Activated CD8-positive, alpha-beta memory T cell treated with anti-CD3 and anti-CD28 coated beads for 48 hours (primary cell): ENCODE measurements at regions not wholly inside any gene's neighbourhood (a gene's known extent, or its start where the extent isn't known, plus 50 kb on each side); places are given as distances from the start of the nearest gene placed in this dataset.

ENCODE experiments used
- DNase-seq, 3 experiments: peaks; one replicate each; pipeline ENCODE4 v3.0.0-alpha.2; 2020; ENCODE audit warnings: low read depth in 2 of 3, low spot score in 2 of 3

DNA sequence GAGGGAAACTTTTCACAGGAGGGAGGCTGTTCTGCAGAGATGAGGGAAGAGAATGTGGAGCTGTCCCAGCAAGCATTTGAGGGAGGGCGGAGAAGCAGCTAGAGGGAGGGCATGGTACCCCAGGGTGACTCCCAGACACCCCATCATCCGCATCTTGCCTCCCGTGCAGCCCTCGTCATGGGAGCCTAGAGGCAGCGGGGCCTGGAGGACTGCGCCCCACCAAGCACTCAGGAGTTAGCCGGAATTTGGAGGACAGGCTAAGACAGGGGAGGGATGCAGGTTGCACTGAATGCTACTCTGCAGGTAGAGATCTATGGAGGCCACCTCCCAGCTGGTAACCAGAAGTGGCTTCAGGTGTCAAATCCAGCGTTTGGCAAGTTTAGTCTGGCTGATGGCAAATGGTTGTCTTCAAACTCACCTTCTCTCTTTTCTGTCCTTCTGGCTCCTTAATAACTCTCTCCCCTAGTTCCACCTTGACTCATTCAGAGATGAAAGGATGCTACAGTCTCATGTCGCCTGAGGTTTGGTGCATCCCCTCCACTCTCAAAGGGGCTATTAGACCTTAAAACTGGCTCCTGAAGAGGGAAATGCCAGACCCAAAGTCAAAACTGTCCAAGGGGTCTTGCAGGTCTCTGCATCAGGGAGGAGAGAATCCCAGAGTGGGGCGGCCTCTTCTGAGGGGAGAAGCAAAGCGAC, 155.9 kb upstream of the TLE3 start:
- no peak for DNase-seq

DNA sequence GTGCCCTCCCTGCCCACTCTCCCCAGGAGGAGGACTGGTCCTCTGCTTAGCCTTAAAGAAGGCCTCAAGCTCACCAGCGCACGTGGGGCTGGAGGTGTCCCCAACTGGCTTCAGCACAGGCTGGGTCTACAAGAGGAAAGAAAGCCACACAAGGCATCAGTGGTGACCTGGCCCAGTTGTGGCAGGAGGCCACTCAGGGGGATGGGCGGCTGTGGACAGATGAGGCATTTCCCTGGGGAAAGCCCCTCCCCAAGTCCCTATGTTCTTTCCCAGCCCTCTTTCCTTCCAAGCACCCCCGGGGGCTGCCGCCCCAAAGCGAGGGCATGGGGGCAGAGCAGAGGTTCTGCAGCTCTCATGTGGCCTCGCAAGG, 155.2 kb upstream of the TLE3 start:
- no peak for DNase-seq

DNA sequence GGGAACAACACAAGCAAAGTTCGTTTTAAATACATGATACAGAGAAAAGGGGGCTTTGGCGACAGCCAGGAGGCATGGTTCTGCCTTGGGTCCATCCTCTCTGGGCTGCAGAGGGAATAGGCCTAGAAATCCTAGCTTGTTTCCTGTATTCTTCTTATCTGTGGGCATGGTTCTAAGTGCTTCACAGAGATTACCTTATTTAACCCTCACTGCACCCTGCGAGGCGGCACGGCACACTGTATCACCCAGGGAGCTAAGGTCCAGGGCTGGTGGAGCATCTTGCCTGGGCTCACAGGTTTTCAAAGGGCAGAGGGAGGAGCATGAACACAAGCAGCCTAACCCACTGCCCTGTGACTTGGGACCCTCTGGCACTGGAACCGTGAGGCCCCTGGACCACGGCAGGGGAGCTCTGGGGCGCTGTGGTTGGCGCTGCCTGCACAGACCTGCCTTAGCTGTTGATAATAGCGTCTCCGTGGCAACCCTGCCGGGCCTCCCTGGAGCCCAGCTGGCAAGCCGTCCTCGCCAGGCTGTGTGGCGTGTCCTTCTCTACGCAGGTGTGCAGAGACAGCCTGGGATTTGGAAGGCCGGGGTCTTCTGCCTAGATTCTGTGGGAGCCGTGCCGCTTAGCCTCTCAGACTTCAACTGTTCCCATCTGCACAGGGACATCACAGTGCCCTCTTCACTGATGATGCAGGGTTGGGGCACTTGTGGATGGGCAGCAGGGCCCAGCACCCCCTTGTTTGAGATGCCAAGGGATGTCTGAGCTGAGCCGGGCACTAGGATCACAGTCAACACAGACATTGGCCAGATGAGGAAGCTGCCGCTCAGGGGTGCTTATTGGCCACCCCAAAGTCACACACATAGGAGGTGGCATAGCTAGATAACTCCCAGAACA, 154.6 kb upstream of the TLE3 start:
- DNase-seq: no peak

DNA sequence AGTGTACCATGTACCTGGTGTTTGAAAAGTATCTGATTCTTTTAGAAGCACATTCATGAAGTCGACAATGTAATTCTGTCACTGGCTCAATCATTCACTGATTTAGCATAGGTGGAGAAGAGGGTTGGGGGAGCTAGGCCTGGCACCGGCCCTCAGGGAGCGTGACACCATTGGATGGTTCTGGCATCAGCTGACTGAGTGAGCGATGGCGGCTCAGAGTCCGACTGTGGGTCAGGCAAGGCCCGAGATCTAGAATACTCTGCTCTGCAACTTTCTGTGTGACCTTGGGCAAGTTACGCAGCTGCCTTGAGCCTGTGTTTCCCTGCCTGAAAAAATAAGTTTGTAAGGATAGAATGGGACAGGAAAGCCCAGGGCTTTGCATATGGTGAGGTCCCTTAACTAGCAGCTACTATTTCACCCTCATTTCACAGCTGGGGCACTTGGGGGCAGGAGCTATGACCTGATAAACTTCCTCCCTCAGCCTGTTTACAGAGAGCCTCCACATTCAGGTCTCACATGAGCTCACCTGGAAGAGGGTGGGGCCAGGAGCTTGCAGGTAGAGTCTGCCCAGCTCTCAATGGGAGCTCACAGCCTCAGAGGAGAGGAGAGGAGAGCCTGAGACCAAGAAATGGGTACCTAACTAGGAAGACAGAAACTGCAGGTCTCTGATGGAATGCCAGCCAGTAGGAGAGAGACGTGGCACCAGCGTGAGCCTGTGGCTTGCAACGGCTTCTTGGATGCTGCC, 153.7 kb upstream of the TLE3 start:
- DNase-seq: no peak

DNA sequence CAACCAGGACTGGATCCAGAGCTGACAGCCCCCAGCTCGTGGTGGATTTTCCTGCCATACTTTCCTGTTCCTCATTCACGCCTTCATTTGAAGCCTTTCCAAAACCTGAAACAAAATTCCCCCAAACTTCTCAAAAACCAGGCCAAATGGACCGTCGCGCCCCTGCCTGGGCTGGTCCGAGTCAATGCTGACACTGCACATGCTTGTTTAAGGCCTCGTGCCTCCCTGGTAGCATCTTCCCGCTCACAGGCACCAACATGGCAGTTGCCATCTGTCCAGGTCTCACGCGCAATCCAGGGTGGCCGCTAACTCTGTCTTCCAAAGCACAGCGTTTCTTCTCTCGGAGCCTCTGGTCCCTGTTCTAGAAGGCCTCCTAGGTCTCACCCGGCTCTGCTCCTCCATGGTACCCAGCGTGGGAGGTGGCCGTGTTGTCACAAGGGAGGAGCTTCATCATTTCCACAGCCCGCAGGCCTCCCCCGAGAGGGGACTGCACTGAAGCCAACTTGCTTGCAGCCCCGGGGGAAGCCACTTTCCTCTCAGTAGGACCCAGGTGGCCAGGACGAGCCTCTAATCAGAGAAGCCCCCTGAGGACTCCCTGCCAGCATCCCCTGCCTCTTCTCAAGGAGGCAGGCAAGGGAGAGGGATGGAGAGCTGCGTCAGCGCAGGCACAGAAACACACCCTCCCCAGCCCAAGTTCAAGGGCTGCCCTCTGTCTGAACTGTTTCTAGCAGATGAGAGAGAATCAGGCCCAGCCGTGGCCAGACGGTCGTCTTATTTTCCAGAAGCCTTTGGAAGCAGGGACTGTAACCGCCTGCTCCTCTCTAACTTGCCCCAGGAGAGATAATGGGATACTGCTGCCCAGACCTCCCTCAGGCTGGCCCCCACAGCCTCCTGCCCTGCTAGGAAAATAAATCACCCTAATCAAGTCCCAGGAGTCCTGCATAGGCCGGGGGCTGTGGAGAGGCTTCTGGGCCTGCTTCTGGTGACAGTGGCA, 152.8 kb upstream of the TLE3 start:
- no peak for DNase-seq

DNA sequence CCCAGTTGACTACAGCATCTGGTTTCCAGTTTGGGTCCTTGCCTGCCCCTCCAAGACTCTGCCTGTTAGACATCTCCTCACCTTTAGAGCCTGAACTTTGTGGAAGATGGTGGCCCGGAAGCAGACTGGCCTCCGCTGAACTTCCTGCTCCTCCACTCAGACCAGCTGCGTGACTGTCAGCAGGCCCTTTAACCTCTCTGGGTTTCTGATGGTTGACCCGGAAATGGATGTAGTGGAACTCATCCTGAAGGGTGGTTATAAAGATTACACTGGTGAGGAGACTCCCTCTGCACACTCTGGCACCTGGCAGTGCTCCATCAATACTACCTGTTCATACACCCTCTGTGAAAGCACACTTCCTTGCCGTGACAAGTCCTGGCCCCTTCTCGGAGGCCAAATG, 151.9 kb upstream of the TLE3 start:
- DNase-seq: no peak

DNA sequence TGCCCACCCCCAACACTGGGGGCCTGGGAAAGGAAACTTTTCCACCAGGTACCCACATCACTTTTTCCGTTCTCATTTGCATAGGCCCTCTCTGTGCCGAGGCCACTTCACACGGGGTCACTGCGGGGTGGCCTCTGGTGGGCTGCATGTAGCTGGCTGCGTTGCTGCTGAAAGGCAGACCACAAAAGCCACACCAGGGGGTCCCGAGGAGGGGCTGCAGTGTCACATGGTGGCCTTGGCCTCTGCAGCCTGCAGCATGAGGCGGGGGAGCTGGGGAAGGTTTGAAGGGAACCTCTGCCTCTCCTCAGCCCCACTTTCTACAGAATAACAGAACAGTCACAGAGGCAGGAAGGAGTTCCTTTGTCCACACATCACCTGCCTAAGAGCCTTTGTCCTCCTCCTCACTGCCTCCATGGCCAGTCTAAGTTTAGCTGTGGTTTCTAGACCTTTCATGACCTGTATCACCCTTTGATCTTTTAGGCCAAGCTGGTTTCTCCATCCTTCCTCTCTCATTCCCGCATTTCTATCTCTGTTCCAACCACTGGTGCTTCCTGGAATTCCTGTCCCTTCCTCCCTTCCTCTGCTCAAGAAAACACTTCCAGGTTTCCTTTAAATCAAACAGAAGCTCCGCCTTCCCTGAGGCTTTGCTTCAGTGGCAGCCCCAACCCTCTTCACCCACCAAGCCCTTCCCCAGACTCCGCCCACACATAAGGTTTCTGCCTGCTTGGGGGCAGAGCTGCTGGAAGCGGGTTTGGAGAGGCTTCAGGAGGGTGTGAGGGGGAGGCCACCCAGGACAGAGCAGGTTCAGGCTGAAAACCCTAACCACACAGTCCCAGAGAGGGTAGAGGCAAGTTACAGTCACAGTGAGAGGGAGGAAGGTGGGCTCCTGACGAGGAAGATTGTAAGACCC, 150.7 kb upstream of the TLE3 start:
- no peak for DNase-seq

DNA sequence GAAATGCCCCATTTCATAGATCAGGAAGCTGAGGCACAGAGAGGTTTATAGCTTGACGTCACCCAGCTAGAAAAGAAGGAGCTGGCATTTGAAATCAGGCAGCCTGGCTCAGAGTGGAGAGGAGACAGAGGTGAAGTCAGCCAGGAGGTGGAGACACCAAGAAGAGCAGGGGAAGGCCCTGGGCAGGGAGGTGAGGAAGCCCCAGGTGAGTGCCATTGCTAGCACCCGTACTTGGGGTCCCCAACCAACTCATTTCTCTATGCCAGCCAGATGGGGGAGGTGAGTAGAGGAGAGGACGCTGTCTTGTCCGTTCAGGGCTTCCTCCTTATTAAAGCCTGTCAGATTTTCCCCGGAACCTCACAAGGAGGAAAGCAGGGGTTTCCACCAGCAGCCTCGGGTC, 149.6 kb upstream of the TLE3 start:
- no peak for DNase-seq

DNA sequence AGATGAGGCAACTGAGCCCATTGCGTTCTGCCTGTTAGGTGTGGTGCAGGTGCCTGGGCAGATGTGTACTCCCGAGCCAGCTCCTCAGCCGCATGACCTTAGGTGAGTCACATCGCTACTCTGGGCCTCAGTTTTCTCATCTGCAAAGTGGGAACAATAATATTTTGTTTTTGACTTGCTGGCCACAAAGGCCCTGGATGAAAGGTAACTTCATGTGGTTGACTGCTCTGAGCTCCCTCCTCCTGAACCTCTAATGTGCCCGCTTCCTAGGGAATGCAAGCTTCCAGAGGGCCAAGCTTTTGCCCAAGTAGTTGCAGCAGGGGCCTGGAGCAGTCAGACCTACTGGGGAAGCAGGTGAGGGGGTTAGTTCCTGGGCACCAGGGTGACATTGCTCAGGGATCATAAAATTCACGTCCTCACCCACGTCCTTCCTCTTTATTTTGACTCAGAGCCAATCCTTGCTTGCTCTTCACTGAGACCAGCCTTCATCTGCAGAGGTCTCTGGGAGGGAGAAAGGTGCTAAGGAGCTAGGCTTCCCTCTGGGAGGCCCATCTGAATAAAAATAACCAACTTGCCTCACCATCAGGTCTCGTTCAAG, 149.0 kb upstream of the TLE3 start:
- DNase-seq: no peak

DNA sequence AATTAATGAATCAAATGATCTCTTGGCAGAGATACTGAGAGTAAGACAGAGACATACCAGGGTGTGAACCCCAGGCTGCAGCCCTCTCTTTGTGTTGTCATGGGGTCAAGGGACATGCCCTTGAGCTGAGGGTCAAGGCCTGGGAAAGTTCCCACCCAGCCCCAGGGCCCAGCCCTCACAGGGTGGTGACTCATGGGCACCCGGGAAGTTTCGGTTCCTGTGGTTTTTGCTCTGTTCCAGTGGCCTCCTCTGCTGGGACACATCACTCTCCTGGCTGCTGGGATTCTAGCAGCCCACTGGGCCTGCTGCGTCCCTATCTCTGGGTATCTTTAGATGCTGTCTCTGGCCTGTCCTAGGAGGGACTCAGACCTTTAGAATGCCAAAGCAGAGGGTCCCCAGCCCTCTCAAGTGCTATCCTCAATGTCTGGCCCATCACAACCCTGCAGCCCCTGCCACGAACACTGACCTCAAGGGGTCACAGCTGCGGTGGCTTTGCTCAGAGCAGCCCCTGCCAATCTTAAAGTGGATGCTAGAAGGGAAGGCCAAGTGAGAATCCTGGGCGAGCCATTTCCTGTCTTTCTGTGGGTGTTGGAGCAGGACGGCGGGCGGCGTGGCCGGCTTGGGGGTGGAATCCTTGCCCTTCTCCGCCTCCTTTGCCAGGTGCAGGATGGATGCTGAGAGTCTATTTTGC, 148.4 kb upstream of the TLE3 start:
- DNase-seq: no peak

DNA sequence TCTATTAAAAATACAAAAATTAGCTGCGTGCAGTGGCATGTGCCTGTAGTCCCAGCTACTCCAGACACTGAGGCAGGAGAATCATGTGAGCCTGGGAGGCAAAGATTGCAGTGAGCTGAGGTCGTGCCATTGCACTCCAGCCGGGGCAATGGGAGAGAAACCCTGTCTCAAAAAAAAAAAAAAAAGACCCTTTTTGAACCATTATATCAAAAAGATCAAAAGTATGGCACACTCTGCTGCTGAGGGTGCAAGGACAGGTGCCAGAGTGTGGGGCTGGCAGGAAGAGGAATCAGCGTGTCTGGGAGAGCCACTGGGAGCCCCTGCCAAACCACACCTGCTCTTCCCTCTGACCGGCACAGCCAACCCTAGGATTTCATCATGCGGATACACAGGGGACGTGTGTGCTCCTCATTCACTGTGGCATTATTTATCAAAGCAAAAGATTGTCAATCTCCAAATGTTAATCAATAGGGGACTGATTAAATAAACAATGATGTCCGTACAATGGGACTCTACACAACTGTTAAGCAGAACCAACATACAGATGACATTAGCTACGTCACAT, 147.3 kb upstream of the TLE3 start:
- DNase-seq: no peak

DNA sequence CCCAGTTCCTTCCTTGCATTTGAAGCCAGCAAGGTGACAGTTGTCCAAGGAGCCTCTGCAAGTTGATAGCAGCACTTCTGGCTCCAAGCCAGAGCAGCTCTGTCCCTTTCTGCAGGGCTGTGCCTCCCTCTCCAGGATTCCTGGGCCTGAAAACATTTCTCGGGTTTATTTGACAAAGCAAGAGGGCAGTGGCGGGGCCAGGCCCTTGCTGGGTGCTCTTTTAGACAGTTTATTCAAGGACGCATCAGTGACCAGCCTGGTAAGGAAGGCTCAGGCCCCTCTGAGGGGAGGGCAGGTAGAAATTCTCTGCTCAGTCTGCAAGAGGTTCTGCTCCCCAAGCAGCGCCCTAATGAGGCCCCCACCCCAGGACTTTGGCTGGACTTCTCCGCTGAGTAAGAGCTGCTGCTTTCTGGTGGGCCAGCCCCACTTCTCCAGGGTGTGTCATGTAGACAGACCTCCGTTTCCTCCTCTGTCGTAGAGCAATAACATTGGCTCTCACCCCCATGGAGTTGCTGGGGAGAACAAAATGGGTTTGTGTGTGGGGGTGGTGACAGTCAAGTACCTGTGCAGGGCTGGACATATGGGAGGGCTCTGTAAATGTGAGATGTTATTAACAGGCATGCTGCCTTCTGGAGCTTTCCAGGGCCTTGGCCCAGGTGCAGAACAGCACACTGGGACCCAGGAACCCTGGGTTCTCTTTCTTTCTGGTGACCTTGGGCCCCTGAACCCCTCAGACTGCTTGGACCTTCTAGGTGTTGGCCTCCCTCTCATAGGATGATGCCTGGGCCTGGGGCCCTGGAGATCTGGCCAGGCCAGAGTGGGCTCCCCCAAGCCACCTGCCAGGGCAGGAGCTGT, 146.2 kb upstream of the TLE3 start:
- no peak for DNase-seq

DNA sequence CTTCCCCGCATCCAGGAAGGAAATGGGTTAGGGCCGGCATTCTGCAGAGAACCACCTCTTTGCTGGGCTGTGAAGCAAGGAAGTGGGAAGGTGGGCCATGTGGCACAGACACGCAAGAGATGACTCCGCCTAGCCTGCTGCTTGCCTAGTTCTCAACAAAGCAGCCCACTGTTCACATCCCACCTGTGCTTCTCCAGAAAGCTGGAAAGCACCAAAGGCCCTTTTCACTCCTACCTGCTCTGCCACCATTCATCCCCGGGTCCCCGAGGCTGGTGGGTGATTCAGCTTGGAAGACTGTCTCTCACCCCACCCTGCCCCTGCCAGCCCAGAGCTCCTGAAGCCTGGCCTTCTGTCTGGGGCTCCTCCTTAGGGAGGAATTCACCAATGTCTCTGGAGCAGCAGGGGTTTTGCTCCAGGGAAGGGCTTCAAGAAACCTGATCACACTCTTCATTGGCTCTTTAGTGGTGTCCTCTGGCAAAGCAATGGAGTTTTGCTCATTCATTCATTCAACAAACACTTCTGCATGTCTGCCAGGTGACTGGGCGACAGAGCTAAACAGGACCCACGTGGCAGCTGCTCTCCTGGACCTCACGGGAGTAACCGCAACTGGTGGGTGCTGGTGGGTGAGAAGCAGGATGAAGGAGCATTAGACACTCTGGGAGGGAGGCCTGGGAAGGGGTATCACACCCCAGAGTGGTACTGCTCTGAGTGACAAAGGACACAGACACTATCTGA, 145.4 kb upstream of the TLE3 start:
- no peak for DNase-seq

DNA sequence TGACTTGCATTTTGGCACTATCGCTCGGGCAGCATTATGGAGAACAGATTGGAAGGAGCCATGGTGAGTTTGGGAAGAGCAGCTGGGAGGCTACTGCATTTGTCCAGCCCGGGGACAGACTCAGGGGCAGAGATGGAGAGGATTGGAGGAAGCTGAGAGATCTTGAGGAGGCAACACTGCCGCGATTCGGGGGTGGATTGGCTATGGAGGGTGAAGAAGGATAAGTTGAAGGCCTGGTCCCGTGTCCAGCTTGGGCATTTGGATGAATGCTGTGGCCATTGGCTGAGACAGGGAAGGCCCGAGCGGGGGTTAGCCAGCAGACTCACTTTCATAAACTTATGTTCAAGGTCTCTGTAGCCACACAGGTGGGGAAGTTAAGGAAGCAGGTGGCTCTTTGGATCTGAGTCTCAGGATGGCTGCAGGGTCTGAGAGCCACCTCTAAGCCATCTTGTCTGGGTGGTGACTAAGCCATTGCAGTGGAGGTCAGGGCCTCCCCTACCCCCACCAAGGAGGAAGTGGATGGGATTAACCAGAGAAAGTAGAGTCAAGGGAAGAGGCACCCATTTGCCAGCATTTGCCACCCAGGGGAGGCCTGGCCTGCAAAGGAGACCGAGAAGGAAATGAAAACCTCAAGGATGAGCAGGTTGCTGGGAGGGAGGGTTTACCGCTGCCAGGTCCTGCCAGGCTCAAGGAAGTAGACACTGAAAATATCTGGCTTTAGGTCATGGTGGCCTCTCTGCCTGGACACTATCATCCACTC, 144.0 kb upstream of the TLE3 start:
- no peak for DNase-seq

DNA sequence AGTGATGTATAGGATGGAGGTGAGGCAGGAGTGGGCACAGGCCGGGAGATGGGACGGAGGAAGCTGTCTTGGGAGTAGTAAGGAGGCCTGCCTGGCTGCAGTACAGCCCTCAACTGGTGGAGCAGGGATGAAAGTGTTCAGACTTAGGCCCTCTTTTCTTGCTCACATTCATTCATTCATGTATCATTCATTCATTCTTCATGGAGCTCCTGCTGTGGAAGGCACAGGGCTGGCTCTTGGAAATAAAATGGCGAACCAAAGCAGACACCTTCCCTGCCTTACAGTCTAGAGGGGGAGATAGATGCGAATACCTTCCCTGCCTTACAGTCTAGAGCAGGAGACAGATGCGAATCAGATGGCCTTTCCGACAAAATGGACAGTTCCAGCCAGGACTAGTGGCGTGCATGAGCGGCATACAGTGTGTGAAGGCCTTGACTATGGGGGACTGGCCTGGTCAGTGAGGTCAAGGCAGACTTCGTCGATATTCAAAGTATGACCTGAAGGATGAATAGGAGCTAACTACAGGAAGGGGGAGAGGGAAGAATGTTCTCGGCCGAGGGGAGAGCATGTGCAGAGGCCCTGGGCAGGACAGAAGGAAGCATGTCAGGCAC, 143.2 kb upstream of the TLE3 start:
- DNase-seq: no peak

DNA sequence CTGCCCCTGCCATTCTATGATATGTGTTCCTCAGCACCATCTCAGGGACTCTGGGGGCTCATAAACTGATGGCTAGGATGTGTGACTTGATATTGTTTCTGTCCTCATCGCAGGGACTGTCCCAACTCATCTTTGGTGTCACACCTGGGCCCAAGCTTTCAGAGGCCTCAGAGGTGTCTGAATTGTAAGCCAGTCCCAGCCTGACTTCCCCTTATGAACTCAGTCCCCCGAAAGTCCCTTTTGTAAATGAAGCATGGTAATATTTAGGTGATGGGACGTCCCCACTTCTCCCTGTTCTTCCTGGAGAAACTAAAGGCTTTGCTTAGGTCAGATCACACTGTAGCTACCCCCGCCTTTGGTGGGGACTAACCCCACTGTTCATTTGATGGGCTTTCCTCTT, 142.4 kb upstream of the TLE3 start:
- no peak for DNase-seq
